GM06990 (cell line): ENCODE measurements at regions not wholly inside any gene's neighbourhood (a gene's known extent, or its start where the extent isn't known, plus 50 kb on each side); places are given as distances from the start of the nearest gene placed in this dataset.

ENCODE experiments used
- DNase-seq: peaks from one replicate; pipeline ENCODE4 v3.0.0-alpha.2; 2011; ENCODE audit not compliant: insufficient read length; ENCODE audit errors: extremely low read depth
- H3K27me3 ChIP-seq: replicated peaks from 2 replicates; pipeline ENCODE4 v1.6.0; 2011; ENCODE audit warnings: low read length; ENCODE audit not compliant: control insufficient read depth, insufficient read depth
- H3K36me3 ChIP-seq: 2 replicates; pipeline ENCODE4 v1.5.1; 2011; ENCODE audit warnings: low read length; ENCODE audit not compliant: control insufficient read depth, insufficient read depth
- H3K4me3 ChIP-seq: replicated peaks from 2 replicates; pipeline ENCODE4 v1.5.1; 2011; ENCODE audit warnings: low read depth, mild to moderate bottlenecking, control low read depth, low read length
- TF ChIP-seq, protein P1 (sequence below): IDR thresholded peaks from 2 replicates; pipeline ENCODE4 v1.5.1; 2011; ENCODE audit warnings: low read length, control low read depth, mild to moderate bottlenecking, inconsistent platforms; ENCODE audit not compliant: insufficient read depth, poor library complexity, severe bottlenecking

GRCh38 chr3:55413236-55413635 is 73.9 kb downstream of the WNT5A start:
- no peak for DNase-seq
- TF ChIP-seq, protein P1, sequence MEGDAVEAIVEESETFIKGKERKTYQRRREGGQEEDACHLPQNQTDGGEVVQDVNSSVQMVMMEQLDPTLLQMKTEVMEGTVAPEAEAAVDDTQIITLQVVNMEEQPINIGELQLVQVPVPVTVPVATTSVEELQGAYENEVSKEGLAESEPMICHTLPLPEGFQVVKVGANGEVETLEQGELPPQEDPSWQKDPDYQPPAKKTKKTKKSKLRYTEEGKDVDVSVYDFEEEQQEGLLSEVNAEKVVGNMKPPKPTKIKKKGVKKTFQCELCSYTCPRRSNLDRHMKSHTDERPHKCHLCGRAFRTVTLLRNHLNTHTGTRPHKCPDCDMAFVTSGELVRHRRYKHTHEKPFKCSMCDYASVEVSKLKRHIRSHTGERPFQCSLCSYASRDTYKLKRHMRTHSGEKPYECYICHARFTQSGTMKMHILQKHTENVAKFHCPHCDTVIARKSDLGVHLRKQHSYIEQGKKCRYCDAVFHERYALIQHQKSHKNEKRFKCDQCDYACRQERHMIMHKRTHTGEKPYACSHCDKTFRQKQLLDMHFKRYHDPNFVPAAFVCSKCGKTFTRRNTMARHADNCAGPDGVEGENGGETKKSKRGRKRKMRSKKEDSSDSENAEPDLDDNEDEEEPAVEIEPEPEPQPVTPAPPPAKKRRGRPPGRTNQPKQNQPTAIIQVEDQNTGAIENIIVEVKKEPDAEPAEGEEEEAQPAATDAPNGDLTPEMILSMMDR: no peak
- H3K4me3 ChIP-seq: no peak overlapping the region
- no peaks in the 10 kb centered on the region for H3K36me3 ChIP-seq
- no peaks in the 10 kb centered on the region; the same call in 1 of the 2 replicates for H3K27me3 ChIP-seq

DNA sequence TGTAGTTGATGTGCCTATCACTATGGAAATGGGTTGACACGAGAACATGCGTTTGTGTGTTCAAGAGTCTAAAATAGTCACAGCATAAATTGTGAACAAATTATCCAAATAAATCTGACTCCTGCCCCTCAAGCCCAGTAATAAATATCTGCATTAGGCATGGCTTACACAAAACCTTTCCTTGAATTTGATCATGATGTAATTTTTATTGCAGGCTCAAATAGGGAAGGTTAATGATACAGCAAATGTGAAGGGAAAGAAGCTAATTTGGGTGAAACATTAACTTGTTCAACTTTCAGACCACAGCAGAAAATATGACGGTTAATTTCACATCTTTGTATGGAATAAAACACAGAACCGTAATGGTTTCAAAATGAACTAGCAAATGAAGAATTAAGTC is 74.6 kb downstream of the WNT5A start:
- TF ChIP-seq, protein P1: no peak
- DNase-seq: no peak
- no peaks in the 10 kb centered on the region; the same call in 1 of the 2 replicates for H3K27me3 ChIP-seq
- H3K4me3 ChIP-seq: no peak overlapping the region
- no peaks in the 10 kb centered on the region for H3K36me3 ChIP-seq

DNA sequence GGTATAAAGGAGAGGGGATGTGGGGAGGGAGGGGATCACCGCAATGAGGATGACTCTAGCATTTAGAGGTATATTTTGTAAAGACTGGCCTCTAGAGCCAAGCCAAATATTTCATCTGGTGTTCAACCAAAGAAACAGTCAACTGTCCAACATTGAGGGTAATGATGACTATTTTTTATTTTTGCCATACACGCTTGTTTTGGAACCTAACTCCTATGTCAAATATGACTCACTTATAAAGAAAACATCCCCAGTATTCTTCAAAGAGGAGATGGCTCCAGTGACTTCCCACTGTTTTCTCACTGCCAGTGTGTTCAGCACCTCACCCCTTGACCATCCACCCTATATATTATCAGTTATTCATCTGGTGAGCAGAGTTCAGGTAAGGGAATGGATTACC is 77.3 kb downstream of the WNT5A start:
- no peaks in the 10 kb centered on the region for H3K36me3 ChIP-seq
- H3K27me3 ChIP-seq: no peaks in the 10 kb centered on the region; the same call in 1 of the 2 replicates
- H3K4me3 ChIP-seq: no peak overlapping the region
- TF ChIP-seq, protein P1: no peak
- DNase-seq: no peak

GRCh38 chr3:55408193-55408826 is 78.8 kb downstream of the WNT5A start:
- H3K36me3 ChIP-seq: no peaks in the 10 kb centered on the region
- no peaks in the 10 kb centered on the region for H3K27me3 ChIP-seq
- DNase-seq: no peak
- H3K4me3 ChIP-seq: no peak overlapping the region
- TF ChIP-seq, protein P1: no peak

DNA sequence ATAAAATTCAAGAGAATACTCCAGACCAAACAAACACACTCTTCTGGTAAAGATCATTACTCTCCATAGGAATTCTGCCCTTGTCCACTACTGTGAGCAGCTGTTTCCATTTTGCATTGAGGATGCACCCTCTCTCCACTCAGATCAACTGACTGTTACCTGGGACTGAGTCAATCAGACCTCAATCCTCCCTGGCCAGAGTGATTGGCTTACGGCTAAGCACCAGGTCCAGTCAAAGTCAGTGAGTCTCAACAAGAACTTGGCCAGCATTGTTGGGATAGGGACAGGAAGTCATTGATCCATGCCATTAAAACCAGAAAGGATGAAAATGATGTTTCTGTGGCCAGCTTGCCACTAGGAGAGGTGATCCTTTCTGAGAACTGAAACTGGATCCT is 79.7 kb downstream of the WNT5A start:
- TF ChIP-seq, protein P1: no peak
- no peaks in the 10 kb centered on the region for H3K27me3 ChIP-seq
- no peaks in the 10 kb centered on the region for H3K36me3 ChIP-seq
- no peak for DNase-seq
- no peak overlapping the region for H3K4me3 ChIP-seq
